ENCODE measurements at regions not wholly inside any gene's neighbourhood (a gene's known extent, or its start where the extent isn't known, plus 50 kb on each side); places are given as distances from the start of the nearest gene placed in this dataset.

GRCh38 chr16:79317521-79317920 is 283.0 kb downstream of the MAF start:
- BruUV-seq (replicated peaks), result no TSS peak
- 0% methylated on average over 2 of the region's 2 CpGs for WGBS (ENCODE audit: insufficient coverage, low coverage, missing lambda C conversion rate)
- ChIA-PET POLR2A (no interaction called here), CTCF (ENCODE audit: low intra/inter-chr PET ratio) (no interaction called here)
- H3K4me3 ChIP-seq, result no peak overlapping the region
- peaks cover 6 to 23% of the 10 kb centered on the region in 2 experiments; a peak in 4 of 5 replicates for H3K27me3 ChIP-seq (ENCODE audit: control insufficient read depth in 2 of 2, insufficient read depth in 2 of 2, low read length in 2 of 2)
- ATAC-seq, result no peak
- no peaks in the 10 kb centered on the region for H3K79me2 ChIP-seq (ENCODE audit: control insufficient read depth, insufficient read depth, low read length)
- FAIRE-seq, result no peak
- H4K20me1 ChIP-seq (replicated peaks; ENCODE audit: control insufficient read depth, insufficient read depth, low read length), result 0 out of 2 replicates have a peak, but pooled peaks cover 4% of the 10 kb centered on the region
- intact Hi-C loops (cut with micrococcal nuclease), result no loop called here
- H3K36me3 ChIP-seq (ENCODE audit: control insufficient read depth, insufficient read depth, low read length), result no peaks in the 10 kb centered on the region
- H3K9me1 ChIP-seq (ENCODE audit: control insufficient read depth, insufficient read depth, low read length), result no peaks in the 10 kb centered on the region
- TF ChIP-seq PCBP1 (IDR thresholded peaks at IDR 0.05; ENCODE audit: low read depth, low read length, poor library complexity, severe bottlenecking) (no peak), NFIC (IDR thresholded peaks at IDR 0.05) (no peak), ETV1 (tag; conservative IDR thresholded peaks at IDR 0.05; ENCODE audit: low read depth) (no peak), RHOXF2B (CRISPR knock-in tag; conservative IDR thresholded peaks at IDR 0.05) (no peak), NR0B1 (IDR thresholded peaks at IDR 0.05; ENCODE audit: partially characterized antibody) (no peak), ZNF445 (CRISPR knock-in tag; IDR thresholded peaks at IDR 0.05; ENCODE audit: low read depth) (no peak), SRSF7 (optimal IDR thresholded peaks at IDR 0.05; ENCODE audit: low read depth, low read length) (no peak), ETV6 (IDR thresholded peaks at IDR 0.05; ENCODE audit: borderline replicate concordance in 1 of 2, low read depth in 2 of 2, low read length in 1 of 2) (no peak), ETV6 (CRISPR knock-in tag; IDR thresholded peaks at IDR 0.05; ENCODE audit: borderline replicate concordance) (no peak)
- no peak overlapping the region for H2AFZ ChIP-seq (ENCODE audit: low read depth, low read length)
- in situ Hi-C loops (cut with MboI), result no loop called here
- no peak overlapping the region for H3K9ac ChIP-seq (ENCODE audit: insufficient read depth in 1 of 2, low read depth in 2 of 2, low read length in 2 of 2)
- H3K9me3 ChIP-seq (replicated peaks; ENCODE audit: control insufficient read depth, insufficient read depth, low read depth, low read length), result no peaks in the 10 kb centered on the region
- no peak for DNase-seq (ENCODE audit: extremely low read depth in 1 of 4, low spot score in 3 of 4)
- H3K4me1 ChIP-seq (replicated peaks in 1 of 2; ENCODE audit: control insufficient read depth in 2 of 2, insufficient read depth in 2 of 2, low read length in 2 of 2), result no peaks in the 10 kb centered on the region
- H3K27ac ChIP-seq (ENCODE audit: extremely low read depth, low read depth, low read length), result no peak overlapping the region
- no peak overlapping the region for H3K4me2 ChIP-seq (ENCODE audit: insufficient read depth, low read length)
